ENCODE measurements at regions not wholly inside any gene's neighbourhood (a gene's known extent, or its start where the extent isn't known, plus 50 kb on each side); places are given as distances from the start of the nearest gene placed in this dataset.

DNA sequence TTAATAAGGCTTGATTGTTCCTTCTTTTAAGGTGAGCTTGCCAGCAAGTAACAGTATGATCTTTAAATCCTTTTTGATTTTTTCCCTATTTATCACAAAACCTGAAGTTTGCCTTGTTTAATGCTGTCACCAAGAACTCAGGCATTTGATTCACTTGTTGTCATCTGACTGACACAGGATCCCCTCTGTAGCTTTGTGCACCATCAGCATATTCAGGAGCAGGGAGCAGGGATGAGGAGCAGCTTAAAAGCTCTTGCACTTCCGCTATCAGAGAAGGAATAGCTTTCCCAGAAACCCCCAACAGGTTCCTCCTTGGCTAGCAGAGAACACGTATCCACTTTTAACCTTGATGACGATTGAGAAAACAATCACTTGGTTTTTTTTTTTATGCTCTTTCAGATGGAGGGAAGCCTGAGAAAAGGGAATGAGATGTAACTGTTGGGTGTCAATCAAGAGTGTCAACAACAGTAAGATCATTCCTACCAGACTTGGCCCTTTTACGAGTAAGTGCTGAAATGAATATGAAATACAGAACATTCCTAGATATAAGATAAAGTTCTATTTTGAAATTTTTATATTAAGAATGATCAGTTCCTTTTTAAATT lies 433.1 kb upstream of the CDH18 start:
- no peak for DNase-seq (ENCODE audit: low read depth)

All from non-pigmented ciliary epithelial cell (primary cell).